Erythroblast (primary cell): ENCODE measurements at regions not wholly inside any gene's neighbourhood (a gene's known extent, or its start where the extent isn't known, plus 50 kb on each side); places are given as distances from the start of the nearest gene placed in this dataset.

Experiments used
- GATA1 ChIP-seq: IDR thresholded peaks from 2 replicates; pipeline ENCODE4 v1.6.1; 2011; ENCODE audit warnings: low read depth, mild to moderate bottlenecking, control low read depth, low read length, moderate library complexity
- POLR2A ChIP-seq: IDR thresholded peaks from 2 replicates; pipeline ENCODE4 v1.6.1; 2011; ENCODE audit warnings: mild to moderate bottlenecking, low read length

- TF ChIP-seq POLR2A: no peak
- TF ChIP-seq GATA1: no peak
Observed at GRCh38 chr1:60223158-60223557, 149.6 kb upstream of the C1orf87 start.
